ENCODE measurements at regions not wholly inside any gene's neighbourhood (a gene's known extent, or its start where the extent isn't known, plus 50 kb on each side); places are given as distances from the start of the nearest gene placed in this dataset.

- TF ChIP-seq CTCF (IDR thresholded peaks at IDR 0.05), result no peak
- TF ChIP-seq ZFX (IDR thresholded peaks at IDR 0.05; ENCODE audit: borderline replicate concordance), result no peak
These were observed 228.2 kb upstream of the USP24 start for GRCh38 chr1:55443175-55443915.

All from 22Rv1 (cell line).